ENCODE measurements at regions not wholly inside any gene's neighbourhood (a gene's known extent, or its start where the extent isn't known, plus 50 kb on each side); places are given as distances from the start of the nearest gene placed in this dataset.

- no peak overlapping the region for H2AFZ ChIP-seq (ENCODE audit: low read length)
- TF ChIP-seq EZH2 (optimal IDR thresholded peaks at IDR 0.05; ENCODE audit: low read depth, low read length) (no peak), CTCF (IDR thresholded peaks at IDR 0.05; ENCODE audit: low read length) (no peak), EZH2phosphoT487 (IDR thresholded peaks at IDR 0.05; ENCODE audit: low read length) (no peak)
Observed at GRCh38 chr3:103966749-103967148, 1400.0 kb upstream of the ALCAM start.

DNA sequence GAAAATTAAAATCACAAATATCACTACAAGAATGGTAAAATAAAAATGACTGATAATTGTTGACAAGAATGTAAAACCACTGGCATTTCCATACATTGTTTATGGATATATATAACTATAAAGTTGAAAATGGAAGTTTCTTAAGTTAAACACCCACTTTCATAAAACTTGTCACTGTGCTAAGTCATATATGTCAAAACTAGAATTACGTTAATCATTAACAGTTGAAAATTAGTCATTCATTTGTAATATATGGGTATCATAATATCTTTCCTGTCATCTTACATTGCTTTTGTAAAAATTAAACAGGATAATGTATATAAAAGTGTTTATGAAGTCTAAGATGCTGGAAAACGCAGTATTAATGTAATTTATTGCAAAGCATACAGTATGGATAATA, 1398.6 kb upstream of the ALCAM start:
- DNase-seq: no peak
- Histone ChIP-seq H3K9me3 (replicated peaks; ENCODE audit: insufficient read depth, low read length) (no peaks in the 10 kb centered on the region), H3K36me3 (replicated peaks; ENCODE audit: insufficient read depth, low read length) (no peaks in the 10 kb centered on the region), H3K9ac (ENCODE audit: low read length) (no peak overlapping the region), H3K4me2 (ENCODE audit: low read depth, low read length) (no peak overlapping the region), H3K27me3 (replicated peaks; ENCODE audit: insufficient read depth, low read length) (no peaks in the 10 kb centered on the region), H3K9me2 (replicated peaks; ENCODE audit: insufficient read depth, low read length) (no peaks in the 10 kb centered on the region), H4K20me1 (ENCODE audit: insufficient read depth, low read length) (no peaks in the 10 kb centered on the region), H3F3A (ENCODE audit: insufficient read depth, low read length) (no peaks in the 10 kb centered on the region; the same call in 1 of the 2 replicates), H3K4me1 (ENCODE audit: low read length) (0 out of 2 replicates have a peak, but pooled peaks cover 6% of the 10 kb centered on the region), H3K4me3 (ENCODE audit: low read length) (no peak overlapping the region), H2AFZ (ENCODE audit: low read length) (no peak overlapping the region), H3K79me2 (ENCODE audit: low read length) (no peaks in the 10 kb centered on the region), H3K27ac (ENCODE audit: low read length) (no peak overlapping the region)
- TF ChIP-seq EZH2 (optimal IDR thresholded peaks at IDR 0.05; ENCODE audit: low read depth, low read length) (no peak), CTCF (IDR thresholded peaks at IDR 0.05; ENCODE audit: low read length) (no peak), EZH2phosphoT487 (IDR thresholded peaks at IDR 0.05; ENCODE audit: low read length) (no peak)

More at GRCh38 chr3:103966749-103967148, 1400.0 kb upstream of the ALCAM start:
- Histone ChIP-seq H3K79me2 (ENCODE audit: low read length) (no peaks in the 10 kb centered on the region), H3K4me2 (ENCODE audit: low read depth, low read length) (no peak overlapping the region), H4K20me1 (ENCODE audit: insufficient read depth, low read length) (no peaks in the 10 kb centered on the region), H3K4me1 (ENCODE audit: low read length) (0 out of 2 replicates have a peak, but pooled peaks cover 6% of the 10 kb centered on the region), H3K4me3 (ENCODE audit: low read length) (no peak overlapping the region), H3K27me3 (replicated peaks; ENCODE audit: insufficient read depth, low read length) (no peaks in the 10 kb centered on the region), H3K36me3 (replicated peaks; ENCODE audit: insufficient read depth, low read length) (no peaks in the 10 kb centered on the region), H3K9me3 (replicated peaks; ENCODE audit: insufficient read depth, low read length) (no peaks in the 10 kb centered on the region), H3K9ac (ENCODE audit: low read length) (no peak overlapping the region), H3K9me2 (replicated peaks; ENCODE audit: insufficient read depth, low read length) (no peaks in the 10 kb centered on the region), H3K27ac (ENCODE audit: low read length) (no peak overlapping the region), H3F3A (ENCODE audit: insufficient read depth, low read length) (no peaks in the 10 kb centered on the region; the same call in 1 of the 2 replicates)
- DNase-seq: no peak

DNA sequence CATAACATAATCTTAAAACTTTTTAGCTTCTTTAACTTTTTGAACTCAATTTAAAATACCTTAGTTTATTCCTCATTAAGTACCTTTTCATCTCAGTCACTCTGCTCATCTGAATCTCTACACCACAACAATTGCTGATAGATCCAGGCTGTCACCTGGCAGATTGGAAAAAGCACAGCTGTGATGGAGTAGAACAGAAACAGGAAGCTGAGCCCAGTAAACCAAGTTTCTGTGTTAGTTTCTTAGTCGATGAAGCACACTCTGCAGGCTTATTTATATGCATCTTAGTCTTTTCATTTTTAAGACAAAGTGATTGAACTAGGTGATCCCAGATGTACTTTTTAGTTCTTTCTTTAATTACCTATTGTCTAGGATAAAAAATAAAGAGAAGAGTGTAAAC, 1398.0 kb upstream of the ALCAM start:
- Histone ChIP-seq H3K9me2 (replicated peaks; ENCODE audit: insufficient read depth, low read length) (no peaks in the 10 kb centered on the region), H4K20me1 (ENCODE audit: insufficient read depth, low read length) (no peaks in the 10 kb centered on the region), H3K36me3 (replicated peaks; ENCODE audit: insufficient read depth, low read length) (no peaks in the 10 kb centered on the region), H3K9me3 (replicated peaks; ENCODE audit: insufficient read depth, low read length) (no peaks in the 10 kb centered on the region), H3K9ac (ENCODE audit: low read length) (no peak overlapping the region), H3K4me2 (ENCODE audit: low read depth, low read length) (peak overlapping the region; percentile 10; the same call in 1 of the 2 replicates), H2AFZ (ENCODE audit: low read length) (no peak overlapping the region), H3K79me2 (ENCODE audit: low read length) (no peaks in the 10 kb centered on the region), H3K4me3 (ENCODE audit: low read length) (peak overlapping the region; percentile 9; the same call in 1 of the 2 replicates), H3K4me1 (ENCODE audit: low read length) (0 out of 2 replicates have a peak, but pooled peaks cover 6% of the 10 kb centered on the region), H3F3A (ENCODE audit: insufficient read depth, low read length) (no peaks in the 10 kb centered on the region; the same call in 1 of the 2 replicates), H3K27me3 (replicated peaks; ENCODE audit: insufficient read depth, low read length) (no peaks in the 10 kb centered on the region), H3K27ac (ENCODE audit: low read length) (peak overlapping the region; percentile 7; the same call in 1 of the 2 replicates)
- TF ChIP-seq CTCF (IDR thresholded peaks at IDR 0.05; ENCODE audit: low read length) (no peak), EZH2 (optimal IDR thresholded peaks at IDR 0.05; ENCODE audit: low read depth, low read length) (no peak), EZH2phosphoT487 (IDR thresholded peaks at IDR 0.05; ENCODE audit: low read length) (no peak)
- DNase-seq: peak; percentile 78

All from MM.1S (cell line).